Activated CD8-positive, alpha-beta T cell treated with anti-CD3 and anti-CD28 coated beads for 36 hours (primary cell): ENCODE measurements at regions not wholly inside any gene's neighbourhood (a gene's known extent, or its start where the extent isn't known, plus 50 kb on each side); places are given as distances from the start of the nearest gene placed in this dataset.

Experiments used
- ATAC-seq: fragments of 200-7000 bp; cut with Tn5 transposase; one replicate; pipeline ENCODE4 v1.10.0; 2021; ENCODE audit warnings: mild to moderate bottlenecking, moderate library complexity
- CTCF ChIA-PET: fragments of 350-600 bp; sonication (Branson Sonifier 250); formaldehyde crosslinking; loops from one replicate; lab custom pipeline; 2021; ENCODE audit warnings: antibody characterized with exemption; lab: Charles Lee
- POLR2A ChIA-PET: fragments of 350-600 bp; sonication (Branson Sonifier 250); formaldehyde crosslinking; loops from one replicate; lab custom pipeline; 2021; ENCODE audit warnings: antibody characterized with exemption; lab: Charles Lee
- DNase-seq: peaks from one replicate; pipeline ENCODE4 v3.0.0-alpha.2; 2020
- H3K27ac Mint-ChIP-seq: one replicate; pipeline ENCODE4 v1.8.0; 2021; ENCODE audit warnings: mild to moderate bottlenecking, mixed read lengths
- H3K27me3 Mint-ChIP-seq: one replicate; pipeline ENCODE4 v1.8.0; 2021; ENCODE audit warnings: mixed read lengths
- H3K36me3 Mint-ChIP-seq: one replicate; pipeline ENCODE4 v1.8.0; 2021; ENCODE audit warnings: low read depth, mixed read lengths
- H3K4me1 Mint-ChIP-seq: one replicate; pipeline ENCODE4 v1.8.0; 2021; ENCODE audit warnings: low read depth, mixed read lengths
- H3K4me3 Mint-ChIP-seq: one replicate; pipeline ENCODE4 v1.8.0; 2021; ENCODE audit warnings: mild to moderate bottlenecking, moderate library complexity, mixed read lengths
- H3K9me3 Mint-ChIP-seq: one replicate; pipeline ENCODE4 v1.8.0; 2021; ENCODE audit warnings: mixed read lengths
- CTCF ChIP-seq: fragments of 200-600 bp; IDR thresholded peaks from one replicate; pipeline ENCODE4 v1.8.0; 2022; ENCODE audit warnings: antibody characterized with exemption, mild to moderate bottlenecking
- intact Hi-C: fragments of 100-400 bp; cut with micrococcal nuclease; formaldehyde crosslinking; loops from one replicate; pipeline ENCODE4 v1.10.0; 2022

GRCh38 chr10:117778241-117778640, 235.7 kb downstream of the EMX2 start:
- ChIA-PET POLR2A (no interaction called here), CTCF (no interaction called here)
- DNase-seq (no peak), ATAC-seq (no peak)
- Mint-ChIP-seq H3K27ac (no peak overlapping the region), H3K27me3 (peaks cover 5% of the 10 kb centered on the region), H3K4me3 (no peak overlapping the region), H3K4me1 (no peaks in the 10 kb centered on the region), H3K9me3 (no peaks in the 10 kb centered on the region), H3K36me3 (no peaks in the 10 kb centered on the region)
- intact Hi-C loops = no loop called here
- no peak for TF ChIP-seq CTCF

GRCh38 chr10:117780411-117780810, 237.9 kb downstream of the EMX2 start:
- no peak for DNase-seq
- Mint-ChIP-seq H3K9me3 (no peaks in the 10 kb centered on the region), H3K36me3 (no peaks in the 10 kb centered on the region), H3K27me3 (peaks cover 6% of the 10 kb centered on the region), H3K4me1 (no peaks in the 10 kb centered on the region), H3K4me3 (no peak overlapping the region), H3K27ac (no peak overlapping the region)
- no peak for TF ChIP-seq CTCF
- intact Hi-C loops = no loop called here
- ATAC-seq = no peak
- ChIA-PET POLR2A (no interaction called here), CTCF (no interaction called here)

- intact Hi-C loops = no loop called here
- no peaks in the 10 kb centered on the region for H3K36me3 Mint-ChIP-seq
- no peak for DNase-seq
- no peak for TF ChIP-seq CTCF
- peaks cover 6% of the 10 kb centered on the region for H3K27me3 Mint-ChIP-seq
- no peaks in the 10 kb centered on the region for H3K4me1 Mint-ChIP-seq
- no peak overlapping the region for H3K27ac Mint-ChIP-seq
- CTCF ChIA-PET = no interaction called here
- H3K4me3 Mint-ChIP-seq = no peak overlapping the region
- POLR2A ChIA-PET = no interaction called here
- ATAC-seq = no peak
- H3K9me3 Mint-ChIP-seq = no peaks in the 10 kb centered on the region
Observed at GRCh38 chr10:117781216-117781831, 238.8 kb downstream of the EMX2 start.

GRCh38 chr10:117782276-117782675, 239.7 kb downstream of the EMX2 start:
- Mint-ChIP-seq H3K36me3 (no peaks in the 10 kb centered on the region), H3K4me3 (no peak overlapping the region), H3K9me3 (no peaks in the 10 kb centered on the region), H3K4me1 (no peaks in the 10 kb centered on the region), H3K27me3 (peaks cover 6% of the 10 kb centered on the region), H3K27ac (no peak overlapping the region)
- POLR2A ChIA-PET = no interaction called here
- no peak for DNase-seq
- ATAC-seq = no peak
- intact Hi-C loops = no loop called here
- CTCF ChIA-PET = no interaction called here
- TF ChIP-seq CTCF = no peak

GRCh38 chr10:117783698-117784395, 241.3 kb downstream of the EMX2 start:
- ChIA-PET POLR2A (no interaction called here), CTCF (no interaction called here)
- ATAC-seq (no peak), DNase-seq (no peak)
- TF ChIP-seq CTCF = no peak
- H3K27ac Mint-ChIP-seq = no peak overlapping the region
- peaks cover 6% of the 10 kb centered on the region for H3K27me3 Mint-ChIP-seq
- no peak overlapping the region for H3K4me3 Mint-ChIP-seq
- H3K36me3 Mint-ChIP-seq = no peaks in the 10 kb centered on the region
- intact Hi-C loops = no loop called here
- no peaks in the 10 kb centered on the region for H3K4me1 Mint-ChIP-seq
- no peaks in the 10 kb centered on the region for H3K9me3 Mint-ChIP-seq
